ENCODE measurements at regions not wholly inside any gene's neighbourhood (a gene's known extent, or its start where the extent isn't known, plus 50 kb on each side); places are given as distances from the start of the nearest gene placed in this dataset.
"Not testable (repeated sequence)": the region's sequence is repeated elsewhere in the genome, so short reads cannot be mapped to it uniquely, and the experiment has no call there.

DNA sequence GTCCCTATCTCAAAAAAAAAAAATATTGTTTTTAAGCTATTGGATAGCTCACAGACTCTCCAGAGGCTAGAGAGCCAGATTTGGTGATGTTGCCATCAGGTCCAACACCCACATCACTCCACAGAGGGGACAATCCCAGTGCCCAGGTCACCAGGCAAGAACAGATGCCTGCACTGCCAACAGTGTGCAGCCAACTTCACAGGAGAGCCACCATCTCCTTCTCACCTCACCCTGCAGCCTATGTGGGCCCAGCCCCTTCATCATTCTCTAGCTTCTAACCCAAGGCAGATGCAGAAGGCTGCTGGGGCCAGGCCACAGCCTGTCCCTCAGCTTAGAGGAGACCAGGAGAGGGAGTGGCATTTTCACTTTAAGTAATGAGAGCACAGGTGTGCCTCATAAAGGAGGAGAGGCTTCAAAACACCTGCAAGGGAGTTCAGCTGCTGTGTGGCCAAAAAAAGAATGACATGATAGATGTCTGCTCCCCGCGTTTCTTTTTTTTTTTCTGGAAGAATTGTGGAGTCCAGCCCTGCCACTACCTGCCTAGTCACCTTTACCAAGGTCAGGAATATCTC, 98.0 kb upstream of the ZSWIM2 start:
- intact Hi-C loops (cut with micrococcal nuclease), result no loop called here
- H3K4me3 Mint-ChIP-seq, result no peak overlapping the region
- no peaks in the 10 kb centered on the region for H3K36me3 Mint-ChIP-seq (ENCODE audit: low read depth)
- DNase-seq (ENCODE audit: low spot score), result no peak
- H3K4me1 Mint-ChIP-seq (ENCODE audit: low read depth), result peaks cover 5% of the 10 kb centered on the region
- H3K9me3 Mint-ChIP-seq, result no peaks in the 10 kb centered on the region
- no peak overlapping the region for H3K27ac Mint-ChIP-seq
- peaks cover 2% of the 10 kb centered on the region for H3K27me3 Mint-ChIP-seq (ENCODE audit: insufficient read depth)

DNA sequence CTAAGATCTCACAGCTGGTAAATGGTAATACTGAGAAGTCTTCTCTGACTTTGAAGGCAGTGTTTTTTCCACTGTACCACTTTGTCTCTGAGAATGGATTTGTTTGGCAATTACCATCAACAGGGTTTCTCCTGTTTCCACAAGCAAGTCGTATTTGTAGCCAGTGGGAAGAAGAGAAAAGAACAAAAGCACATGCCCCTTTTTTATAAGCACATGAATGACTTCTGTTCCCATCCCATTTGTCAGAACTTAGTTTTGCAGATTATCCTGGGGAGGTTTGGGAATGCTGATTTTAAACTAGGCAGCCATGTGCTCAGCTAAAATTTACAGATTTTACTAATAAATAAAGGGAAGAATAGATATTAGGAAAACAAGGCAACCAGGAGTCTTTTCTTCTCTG, 92.9 kb upstream of the ZSWIM2 start:
- Mint-ChIP-seq H3K36me3 (ENCODE audit: low read depth) (no peaks in the 10 kb centered on the region), H3K4me3 (no peak overlapping the region), H3K9me3 (no peaks in the 10 kb centered on the region), H3K4me1 (ENCODE audit: low read depth) (no peaks in the 10 kb centered on the region), H3K27ac (no peak overlapping the region), H3K27me3 (ENCODE audit: insufficient read depth) (no peaks in the 10 kb centered on the region)
- DNase-seq (ENCODE audit: low spot score), result no peak
- intact Hi-C loops (cut with micrococcal nuclease), result no loop called here

DNA sequence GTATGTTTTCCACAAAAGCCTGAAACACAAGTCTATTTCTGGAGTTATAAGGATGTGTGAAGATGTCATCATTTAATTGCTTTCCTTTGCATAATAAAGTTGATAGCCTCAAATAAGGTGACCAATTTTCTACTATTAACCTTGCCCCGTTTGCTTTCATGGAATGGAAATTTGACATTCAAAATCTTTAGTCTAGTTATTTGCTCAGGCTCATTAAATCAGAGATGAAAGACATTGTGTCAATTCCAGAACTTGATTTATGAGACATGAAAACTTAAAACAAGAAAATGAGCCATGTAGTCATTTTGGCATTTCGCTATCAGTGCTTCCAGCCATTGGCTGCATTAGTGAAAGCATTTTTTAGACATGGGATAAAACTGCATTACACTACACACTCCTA, 91.5 kb upstream of the ZSWIM2 start:
- no peaks in the 10 kb centered on the region for H3K9me3 Mint-ChIP-seq
- no peaks in the 10 kb centered on the region for H3K36me3 Mint-ChIP-seq (ENCODE audit: low read depth)
- H3K27me3 Mint-ChIP-seq (ENCODE audit: insufficient read depth), result no peaks in the 10 kb centered on the region
- intact Hi-C loops (cut with micrococcal nuclease), result no loop called here
- no peak for DNase-seq (ENCODE audit: low spot score)
- no peaks in the 10 kb centered on the region for H3K4me1 Mint-ChIP-seq (ENCODE audit: low read depth)
- no peak overlapping the region for H3K27ac Mint-ChIP-seq
- no peak overlapping the region for H3K4me3 Mint-ChIP-seq

DNA sequence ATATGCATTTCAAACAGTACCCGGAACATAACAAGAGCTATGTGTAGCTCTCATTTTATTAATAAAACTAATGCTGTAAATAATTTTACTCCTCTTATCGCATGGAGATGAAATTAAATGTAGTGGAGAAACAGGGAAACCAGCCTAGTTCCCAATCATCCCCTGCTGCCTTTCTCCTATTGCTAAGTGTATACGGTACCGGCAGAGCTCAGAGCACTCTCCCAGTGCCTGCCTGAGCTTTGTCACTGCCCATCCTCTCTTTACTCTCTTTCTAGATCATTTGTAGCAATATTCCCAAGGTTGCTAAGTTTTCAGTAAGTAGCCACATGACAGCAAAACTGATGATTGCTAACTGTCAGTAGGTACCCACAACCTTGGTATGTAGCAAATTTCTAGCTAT, 85.5 kb upstream of the ZSWIM2 start:
- no peaks in the 10 kb centered on the region for H3K36me3 Mint-ChIP-seq (ENCODE audit: low read depth)
- no peak overlapping the region for H3K4me3 Mint-ChIP-seq
- H3K27me3 Mint-ChIP-seq (ENCODE audit: insufficient read depth), result no peaks in the 10 kb centered on the region
- H3K27ac Mint-ChIP-seq, result no peak overlapping the region
- no peaks in the 10 kb centered on the region for H3K4me1 Mint-ChIP-seq (ENCODE audit: low read depth)
- intact Hi-C loops (cut with micrococcal nuclease), result no loop called here
- H3K9me3 Mint-ChIP-seq, result no peaks in the 10 kb centered on the region
- no peak for DNase-seq (ENCODE audit: low spot score)

DNA sequence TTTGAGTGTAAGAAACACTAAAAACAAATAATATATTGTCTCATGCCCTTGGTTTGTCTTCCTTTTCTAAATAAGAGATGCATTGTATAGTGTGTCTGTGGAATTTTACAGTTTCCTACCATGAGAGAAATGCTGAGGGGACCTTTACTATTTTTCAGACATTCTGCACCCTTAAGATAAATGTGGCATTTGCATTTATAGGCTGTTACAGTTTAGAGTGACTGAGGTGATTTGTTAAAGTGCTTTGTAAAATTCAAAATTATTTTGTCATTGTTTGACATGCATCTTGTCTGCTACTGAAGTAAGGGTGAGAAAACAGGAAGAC, 78.9 kb upstream of the ZSWIM2 start:
- H3K4me3 Mint-ChIP-seq, result no peak overlapping the region
- DNase-seq (ENCODE audit: low spot score), result no peak
- H3K27me3 Mint-ChIP-seq (ENCODE audit: insufficient read depth), result no peaks in the 10 kb centered on the region
- no peaks in the 10 kb centered on the region for H3K36me3 Mint-ChIP-seq (ENCODE audit: low read depth)
- H3K27ac Mint-ChIP-seq, result no peak overlapping the region
- no peaks in the 10 kb centered on the region for H3K9me3 Mint-ChIP-seq
- intact Hi-C loops (cut with micrococcal nuclease), result no loop called here
- H3K4me1 Mint-ChIP-seq (ENCODE audit: low read depth), result no peaks in the 10 kb centered on the region

DNA sequence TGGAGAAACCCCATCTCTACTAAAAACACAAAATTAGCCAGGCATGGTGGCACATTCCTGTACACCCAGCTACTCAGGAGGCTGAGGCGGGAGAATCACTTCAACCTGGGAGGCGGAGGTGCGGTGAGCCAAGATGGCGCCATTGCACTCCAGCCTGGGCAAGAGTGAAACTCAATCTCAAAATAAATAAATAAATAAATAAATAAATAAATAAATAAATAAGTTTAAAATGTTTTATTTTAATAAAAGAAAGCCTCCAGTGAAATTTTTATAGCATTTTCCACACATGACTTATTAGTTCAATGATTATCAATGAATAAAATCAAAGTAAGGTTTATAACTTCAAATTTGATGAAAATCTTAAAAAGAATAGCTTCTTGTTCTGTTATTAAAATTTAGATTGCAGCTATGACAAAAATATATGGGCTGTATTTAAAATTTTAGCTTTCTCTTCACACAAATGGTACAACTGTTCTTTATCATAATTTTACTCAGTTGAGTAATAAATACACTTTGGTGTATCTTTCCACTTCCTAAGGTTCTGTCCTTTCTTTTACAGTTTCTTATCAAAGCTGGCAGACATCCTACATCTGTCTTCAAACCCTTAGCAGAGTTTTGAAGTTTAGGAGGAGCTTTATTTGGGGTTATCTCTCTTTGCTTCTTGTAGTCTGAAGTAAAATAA, 78.4 kb upstream of the ZSWIM2 start:
- Mint-ChIP-seq H3K27ac (no peak overlapping the region), H3K36me3 (ENCODE audit: low read depth) (no peaks in the 10 kb centered on the region), H3K27me3 (ENCODE audit: insufficient read depth) (no peaks in the 10 kb centered on the region), H3K4me1 (ENCODE audit: low read depth) (no peaks in the 10 kb centered on the region), H3K4me3 (no peak overlapping the region), H3K9me3 (no peaks in the 10 kb centered on the region)
- intact Hi-C loops (cut with micrococcal nuclease), result no loop called here
- DNase-seq (ENCODE audit: low spot score), result no peak

DNA sequence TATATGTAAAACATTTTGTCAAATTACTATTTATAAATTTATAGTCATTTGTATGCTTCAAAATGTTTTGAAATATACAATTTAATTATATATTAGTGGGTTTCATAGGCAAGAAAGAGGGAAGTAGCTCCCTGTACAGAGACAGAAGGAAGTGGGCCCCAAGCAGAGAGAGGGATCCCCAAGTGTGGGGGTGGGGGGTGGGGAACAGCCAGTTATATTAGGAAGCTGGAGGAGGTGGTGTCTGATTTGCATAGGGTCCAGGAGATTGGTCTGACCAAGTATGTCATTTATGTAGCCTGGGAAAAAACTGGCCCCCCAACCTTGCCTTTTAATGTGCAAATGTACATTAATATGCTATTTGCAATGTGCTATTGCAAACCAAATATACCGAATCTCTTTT, 76.5 kb upstream of the ZSWIM2 start:
- Mint-ChIP-seq H3K4me1 (ENCODE audit: low read depth) (no peaks in the 10 kb centered on the region), H3K27me3 (ENCODE audit: insufficient read depth) (no peaks in the 10 kb centered on the region), H3K4me3 (no peak overlapping the region), H3K27ac (no peak overlapping the region), H3K36me3 (ENCODE audit: low read depth) (no peaks in the 10 kb centered on the region), H3K9me3 (no peaks in the 10 kb centered on the region)
- intact Hi-C loops (cut with micrococcal nuclease), result no loop called here
- no peak for DNase-seq (ENCODE audit: low spot score)

DNA sequence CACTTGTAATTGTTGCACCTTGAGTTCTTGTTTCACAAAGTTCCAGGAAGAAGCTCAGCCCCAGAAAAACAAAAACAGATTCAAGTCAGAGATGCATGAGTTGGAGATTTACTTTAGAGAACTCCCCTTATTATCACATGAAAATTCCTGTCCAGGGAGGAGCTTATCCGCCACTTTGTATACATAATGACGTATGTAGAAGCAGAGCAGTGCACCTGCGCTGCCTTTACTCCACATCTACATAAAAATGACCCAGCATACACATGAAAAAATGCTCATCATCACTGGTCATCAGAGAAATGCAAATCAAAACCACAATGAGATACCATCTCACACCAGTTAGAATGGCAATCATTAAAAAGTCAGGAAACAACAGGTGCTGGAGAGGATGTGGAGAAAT, 73.3 kb upstream of the ZSWIM2 start:
- H3K36me3 Mint-ChIP-seq (ENCODE audit: low read depth); H3K27me3 Mint-ChIP-seq (ENCODE audit: insufficient read depth); H3K4me3 Mint-ChIP-seq; H3K9me3 Mint-ChIP-seq; H3K27ac Mint-ChIP-seq; intact Hi-C loops (cut with micrococcal nuclease); H3K4me1 Mint-ChIP-seq (ENCODE audit: low read depth); DNase-seq (ENCODE audit: low spot score): not testable (repeated sequence)

DNA sequence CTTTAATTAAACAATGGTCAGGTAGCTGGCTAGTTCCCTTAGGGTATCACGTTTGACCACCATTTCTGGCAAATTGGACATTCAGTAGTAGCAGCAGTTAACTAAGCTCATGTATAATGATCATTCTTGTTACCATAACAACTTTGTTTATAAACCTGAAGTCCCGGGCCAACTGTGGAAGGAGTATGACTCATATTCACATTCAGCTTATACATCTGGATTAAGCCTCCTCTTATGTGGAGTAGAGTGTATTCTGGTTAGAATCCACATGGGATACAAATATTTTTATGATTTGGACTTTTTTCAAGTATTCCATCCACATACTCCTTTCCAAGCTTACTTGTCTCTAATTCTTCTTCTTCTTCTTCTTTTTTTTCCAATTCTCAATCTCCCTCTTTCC, 70.3 kb upstream of the ZSWIM2 start:
- no peak overlapping the region for H3K27ac Mint-ChIP-seq
- no peaks in the 10 kb centered on the region for H3K9me3 Mint-ChIP-seq
- no peak for DNase-seq (ENCODE audit: low spot score)
- no peaks in the 10 kb centered on the region for H3K27me3 Mint-ChIP-seq (ENCODE audit: insufficient read depth)
- no peaks in the 10 kb centered on the region for H3K36me3 Mint-ChIP-seq (ENCODE audit: low read depth)
- no peaks in the 10 kb centered on the region for H3K4me1 Mint-ChIP-seq (ENCODE audit: low read depth)
- H3K4me3 Mint-ChIP-seq, result no peak overlapping the region
- intact Hi-C loops (cut with micrococcal nuclease), result no loop called here

DNA sequence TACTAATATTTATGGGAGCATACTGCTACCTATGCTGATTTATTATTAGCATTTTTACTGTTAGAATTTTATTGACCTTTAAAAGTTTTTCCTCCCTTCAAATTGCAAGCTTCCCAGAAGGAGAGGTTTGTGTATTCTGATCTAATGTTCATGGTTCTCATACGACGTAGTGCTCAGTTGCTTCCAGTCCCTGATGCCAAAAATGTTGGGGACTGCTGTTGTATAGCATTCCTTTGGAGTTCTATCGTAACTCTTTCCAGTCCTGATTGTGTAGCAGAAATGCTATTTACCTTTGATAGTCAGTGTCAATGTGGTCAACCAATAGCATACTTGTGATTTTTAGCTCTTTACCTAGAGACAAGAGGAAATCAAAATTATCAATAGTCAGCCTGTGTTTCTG, 69.5 kb upstream of the ZSWIM2 start:
- no peak overlapping the region for H3K4me3 Mint-ChIP-seq
- no peak for DNase-seq (ENCODE audit: low spot score)
- no peak overlapping the region for H3K27ac Mint-ChIP-seq
- no peaks in the 10 kb centered on the region for H3K27me3 Mint-ChIP-seq (ENCODE audit: insufficient read depth)
- no peaks in the 10 kb centered on the region for H3K36me3 Mint-ChIP-seq (ENCODE audit: low read depth)
- H3K4me1 Mint-ChIP-seq (ENCODE audit: low read depth), result no peaks in the 10 kb centered on the region
- H3K9me3 Mint-ChIP-seq, result no peaks in the 10 kb centered on the region
- intact Hi-C loops (cut with micrococcal nuclease), result no loop called here

DNA sequence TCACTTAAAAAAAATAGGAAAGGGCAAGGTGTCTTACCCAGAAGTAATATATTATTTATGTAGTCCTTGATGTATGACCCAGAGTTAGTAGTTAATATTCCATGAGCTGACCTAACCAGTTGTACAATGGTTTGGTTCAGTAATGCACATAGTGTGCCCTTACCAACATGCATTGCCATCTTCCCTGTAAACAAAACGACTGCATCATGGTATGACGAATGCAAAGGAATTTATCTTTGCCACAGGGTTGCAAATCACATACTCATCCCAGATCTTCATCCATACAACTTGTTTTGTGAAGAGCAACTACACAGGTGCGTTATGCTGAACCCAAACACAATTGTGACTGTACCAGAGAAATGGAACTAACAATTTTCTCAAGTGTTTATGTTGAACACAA, 68.9 kb upstream of the ZSWIM2 start:
- DNase-seq (ENCODE audit: low spot score), result no peak
- Mint-ChIP-seq H3K9me3 (no peaks in the 10 kb centered on the region), H3K27me3 (ENCODE audit: insufficient read depth) (no peaks in the 10 kb centered on the region), H3K4me3 (no peak overlapping the region), H3K27ac (no peak overlapping the region), H3K4me1 (ENCODE audit: low read depth) (no peaks in the 10 kb centered on the region), H3K36me3 (ENCODE audit: low read depth) (no peaks in the 10 kb centered on the region)
- intact Hi-C loops (cut with micrococcal nuclease), result no loop called here

DNA sequence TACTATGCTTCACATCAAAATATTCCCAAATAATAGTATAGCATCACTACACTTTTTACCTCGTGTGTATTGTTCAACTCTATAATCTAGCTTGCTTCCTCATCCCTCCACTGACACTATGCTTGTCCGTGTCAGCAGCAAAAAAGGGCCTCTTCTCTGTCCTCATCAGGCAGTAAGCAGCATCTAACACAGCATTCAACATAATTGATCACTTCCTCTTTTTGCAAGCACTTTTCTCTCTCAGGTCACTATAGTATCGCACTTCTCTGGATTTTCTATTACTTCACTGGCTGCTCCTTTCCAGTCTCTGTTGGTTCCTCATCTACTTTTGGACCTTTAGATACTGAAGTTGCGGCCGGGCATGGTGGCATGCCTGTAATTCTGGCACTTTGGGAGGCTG, 64.9 kb upstream of the ZSWIM2 start:
- Mint-ChIP-seq H3K9me3 (no peaks in the 10 kb centered on the region), H3K4me1 (ENCODE audit: low read depth) (no peaks in the 10 kb centered on the region), H3K4me3 (no peak overlapping the region), H3K27ac (no peak overlapping the region), H3K36me3 (ENCODE audit: low read depth) (no peaks in the 10 kb centered on the region), H3K27me3 (ENCODE audit: insufficient read depth) (no peaks in the 10 kb centered on the region)
- DNase-seq (ENCODE audit: low spot score), result no peak
- intact Hi-C loops (cut with micrococcal nuclease), result no loop called here

DNA sequence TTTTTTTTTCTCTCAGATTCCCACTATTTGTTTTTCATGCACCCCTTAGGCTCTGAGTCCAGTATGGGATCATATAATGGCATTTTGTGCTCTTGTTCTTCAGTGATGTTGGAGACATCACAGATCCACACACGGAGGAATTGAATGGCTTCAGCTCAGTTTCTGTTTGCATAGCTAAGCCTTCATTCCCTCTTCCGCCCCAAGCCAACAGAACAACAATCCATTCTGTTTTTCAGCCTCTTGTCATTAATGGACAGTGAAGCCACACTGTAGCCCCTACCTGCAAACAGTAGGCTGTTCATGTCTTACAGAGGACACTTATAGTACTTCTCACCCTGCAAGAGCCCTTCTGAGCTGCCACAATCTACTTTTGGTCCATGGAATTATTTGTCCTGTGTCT, 64.0 kb upstream of the ZSWIM2 start:
- H3K4me1 Mint-ChIP-seq (ENCODE audit: low read depth), result no peaks in the 10 kb centered on the region
- no peaks in the 10 kb centered on the region for H3K27me3 Mint-ChIP-seq (ENCODE audit: insufficient read depth)
- no peak overlapping the region for H3K4me3 Mint-ChIP-seq
- no peaks in the 10 kb centered on the region for H3K9me3 Mint-ChIP-seq
- H3K27ac Mint-ChIP-seq, result no peak overlapping the region
- intact Hi-C loops (cut with micrococcal nuclease), result no loop called here
- H3K36me3 Mint-ChIP-seq (ENCODE audit: low read depth), result no peaks in the 10 kb centered on the region
- DNase-seq (ENCODE audit: low spot score), result no peak

DNA sequence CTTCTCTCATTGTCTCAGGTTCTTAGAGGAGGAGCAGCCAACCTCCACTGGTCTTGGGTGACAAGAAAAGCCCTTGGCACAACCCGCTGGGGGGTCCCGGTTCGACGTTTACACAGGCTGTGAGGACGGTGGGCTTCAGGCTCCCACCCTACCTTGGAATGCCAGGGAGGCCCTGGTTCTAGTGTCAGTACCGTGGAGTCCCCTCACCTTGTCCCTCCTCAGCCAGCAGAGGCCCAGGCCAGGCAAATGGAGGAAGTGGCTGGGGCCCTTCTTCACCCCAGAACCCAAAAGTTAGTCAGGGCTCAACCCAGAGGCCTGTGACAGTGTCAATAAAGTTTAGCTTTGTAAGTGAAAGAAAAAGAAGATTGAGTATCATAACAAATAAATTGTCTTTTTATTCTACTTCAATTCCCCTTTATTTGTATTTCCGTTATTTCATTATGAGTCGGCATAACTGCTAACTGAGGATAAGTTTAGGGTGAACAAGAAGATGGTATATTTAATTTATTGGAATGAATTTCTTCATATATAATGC, 62.6 kb upstream of the ZSWIM2 start:
- no peaks in the 10 kb centered on the region for H3K4me1 Mint-ChIP-seq (ENCODE audit: low read depth)

More for the DNA sequence above, 62.6 kb upstream of the ZSWIM2 start:
- Mint-ChIP-seq H3K27ac (no peak overlapping the region), H3K27me3 (ENCODE audit: insufficient read depth) (no peaks in the 10 kb centered on the region), H3K9me3 (no peaks in the 10 kb centered on the region), H3K36me3 (ENCODE audit: low read depth) (no peaks in the 10 kb centered on the region), H3K4me3 (no peak overlapping the region)
- intact Hi-C loops (cut with micrococcal nuclease), result no loop called here
- no peak for DNase-seq (ENCODE audit: low spot score)

Data from activated T-helper 1 cell treated with anti-CD3 and anti-CD28 coated beads, Interleukin-12 subunit alpha, Interleukin-12 subunit beta, Interleukin-2, Interleukin-4 antibody, amounts not matched to agents 30 ng/mL and 10 ng/mL and 1 ng/mL, durations not matched to agents 14 hours and 24 hours and 36 hours (primary cell).